Panc1 (cell line): ENCODE measurements at regions not wholly inside any gene's neighbourhood (a gene's known extent, or its start where the extent isn't known, plus 50 kb on each side); places are given as distances from the start of the nearest gene placed in this dataset.

Source experiments
- ATAC-seq: fragments of 200-7000 bp; cut with Tn5 transposase; 2 replicates; pipeline ENCODE4 v1.9.1; 2020; ENCODE audit warnings: mild to moderate bottlenecking, moderate library complexity
- BruUV-seq: library from RNA; stranded (reverse); fragments of 400-500 nt; replicated peaks from 2 replicates; lab custom pipeline; 2021; lab: Mats Ljungman, UMichigan
- CTCF ChIA-PET: fragments of 300-600 bp; sonication (Branson Sonifier 250); formaldehyde crosslinking; loops from one replicate; lab custom pipeline; 2022; ENCODE audit warnings: antibody characterized with exemption; lab: Charles Lee
- POLR2A ChIA-PET: fragments of 300-600 bp; sonication (Branson Sonifier 250); formaldehyde crosslinking; loops from one replicate; lab custom pipeline; 2022; ENCODE audit warnings: antibody characterized with exemption; lab: Charles Lee
- DNase-seq: peaks from one replicate; pipeline ENCODE4 v3.0.0-alpha.2; 2010; ENCODE audit warnings: low read depth, low spot score
- H3K27ac ChIP-seq: 2 replicates; pipeline ENCODE4 v1.5.1; 2011; ENCODE audit warnings: mild to moderate bottlenecking, low read length, inconsistent platforms
- H3K27me3 ChIP-seq: fragments of 200-500 bp; sonication (Bioruptor generic); 2 replicates; pipeline ENCODE4 v1.6.0; 2014; ENCODE audit warnings: low read length, inconsistent platforms; ENCODE audit not compliant: control insufficient read depth, insufficient read depth
- H3K36me3 ChIP-seq: fragments of 200-500 bp; sonication (Bioruptor generic); 2 replicates; pipeline ENCODE4 v1.5.1; 2014; ENCODE audit warnings: inconsistent platforms, mild to moderate bottlenecking, low read length, moderate library complexity; ENCODE audit not compliant: control insufficient read depth, insufficient read depth
- H3K4me1 ChIP-seq: 2 replicates; pipeline ENCODE4 v1.5.1; 2011; ENCODE audit warnings: inconsistent platforms, mild to moderate bottlenecking, low read length, moderate library complexity; ENCODE audit not compliant: control insufficient read depth, insufficient read depth
- H3K4me3 ChIP-seq, 2 experiments: 2 replicates each; pipeline ENCODE4 v1.5.1; 2011 to 2012; ENCODE audit warnings: low read depth in 2 of 2, low read length in 2 of 2, mild to moderate bottlenecking in 2 of 2, inconsistent platforms in 1 of 2, moderate library complexity in 1 of 2
- H3K9me3 ChIP-seq: fragments of 200-500 bp; sonication (Bioruptor generic); 2 replicates; pipeline ENCODE4 v1.5.1; 2014; ENCODE audit warnings: low read depth, mild to moderate bottlenecking, inconsistent platforms, low read length, moderate library complexity; ENCODE audit not compliant: control insufficient read depth, insufficient read depth
- POLR2AphosphoS5 ChIP-seq: IDR thresholded peaks from 2 replicates; pipeline ENCODE4 v1.6.1; 2012; ENCODE audit warnings: mild to moderate bottlenecking, low read depth, low read length, moderate library complexity
- SIN3A ChIP-seq: IDR thresholded peaks from 2 replicates; pipeline ENCODE4 v1.6.1; 2012; ENCODE audit warnings: low read depth, mild to moderate bottlenecking, low read length, moderate library complexity, borderline replicate concordance; ENCODE audit not compliant: insufficient read depth
- TCF7L2 ChIP-seq: IDR thresholded peaks from 2 replicates; pipeline ENCODE4 v1.6.1; 2011; ENCODE audit warnings: mild to moderate bottlenecking, low read depth, low read length, inconsistent platforms
- in situ Hi-C: cut with HindIII; loops from 2 replicates; pipeline ENCODE4 v1.10.0; 2016; ENCODE audit warnings: low sequenced_read_pairs, low pct_unique_long_range_greater_than_20kb
- intact Hi-C: fragments of 100-400 bp; cut with micrococcal nuclease; formaldehyde crosslinking; loops from one replicate; pipeline ENCODE4 v1.10.0; 2022; ENCODE audit not compliant: unreplicated experiment
- TF ChIP-seq, protein P1 (sequence below), 2 experiments: IDR thresholded peaks; 2 replicates each; pipeline ENCODE4 v1.6.1; 2011 to 2012; ENCODE audit warnings: low read depth in 2 of 2, control low read depth in 1 of 2, low read length in 1 of 2, mild to moderate bottlenecking in 1 of 2, moderate library complexity in 1 of 2; ENCODE audit not compliant: insufficient read depth in 1 of 2
- TF ChIP-seq, protein P2 (sequence below): fragments of 450-650 bp; IDR thresholded peaks from 2 replicates; pipeline ENCODE4 v1.5.1; 2017; ENCODE audit warnings: mild to moderate bottlenecking

DNA sequence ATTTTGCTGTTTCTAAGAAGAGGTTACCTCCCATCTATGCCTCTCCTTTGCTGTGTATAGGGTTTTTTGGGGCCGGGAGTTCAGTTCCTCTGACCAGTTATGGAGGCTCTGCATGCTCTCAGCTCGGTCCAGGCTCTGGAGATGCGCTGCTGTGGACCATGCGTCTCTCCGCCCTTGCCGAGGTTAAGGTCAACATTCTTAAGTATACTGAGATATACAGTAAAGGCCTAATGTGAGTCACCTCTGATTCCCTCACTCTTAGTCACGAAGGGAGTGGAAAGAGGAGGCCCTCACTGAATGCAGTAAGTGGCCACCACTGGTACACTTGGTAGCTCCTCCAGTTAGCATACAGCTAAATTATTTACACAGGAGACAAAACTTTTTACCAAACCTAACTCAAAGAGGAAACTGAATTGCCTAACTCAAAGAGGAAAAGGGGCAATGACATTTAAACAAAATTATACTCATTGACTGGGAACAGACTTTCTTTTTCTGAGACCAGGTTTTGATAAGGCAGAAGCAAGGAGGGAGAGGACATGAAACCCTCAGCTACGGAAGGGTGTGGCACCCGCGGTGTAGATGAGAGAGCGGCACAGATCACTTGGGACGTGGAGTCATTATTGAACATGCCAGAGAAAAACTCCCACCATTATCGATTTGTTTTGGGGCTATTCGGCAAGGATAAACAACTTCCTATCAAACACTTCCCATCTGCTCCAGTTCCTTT lies 98.7 kb downstream of the COPS8 start:
- DNase-seq (no peak), ATAC-seq (peak; percentile 91)
- no TSS peak for BruUV-seq
- in situ Hi-C loops = no loop called here
- no peaks in the 10 kb centered on the region for H3K36me3 ChIP-seq
- H3K27ac ChIP-seq = peak overlapping the region; percentile 59; the same call in 1 of the 2 replicates
- TF ChIP-seq POLR2AphosphoS5 = no peak
- TF ChIP-seq TCF7L2 = no peak
- TF ChIP-seq, protein P1, sequence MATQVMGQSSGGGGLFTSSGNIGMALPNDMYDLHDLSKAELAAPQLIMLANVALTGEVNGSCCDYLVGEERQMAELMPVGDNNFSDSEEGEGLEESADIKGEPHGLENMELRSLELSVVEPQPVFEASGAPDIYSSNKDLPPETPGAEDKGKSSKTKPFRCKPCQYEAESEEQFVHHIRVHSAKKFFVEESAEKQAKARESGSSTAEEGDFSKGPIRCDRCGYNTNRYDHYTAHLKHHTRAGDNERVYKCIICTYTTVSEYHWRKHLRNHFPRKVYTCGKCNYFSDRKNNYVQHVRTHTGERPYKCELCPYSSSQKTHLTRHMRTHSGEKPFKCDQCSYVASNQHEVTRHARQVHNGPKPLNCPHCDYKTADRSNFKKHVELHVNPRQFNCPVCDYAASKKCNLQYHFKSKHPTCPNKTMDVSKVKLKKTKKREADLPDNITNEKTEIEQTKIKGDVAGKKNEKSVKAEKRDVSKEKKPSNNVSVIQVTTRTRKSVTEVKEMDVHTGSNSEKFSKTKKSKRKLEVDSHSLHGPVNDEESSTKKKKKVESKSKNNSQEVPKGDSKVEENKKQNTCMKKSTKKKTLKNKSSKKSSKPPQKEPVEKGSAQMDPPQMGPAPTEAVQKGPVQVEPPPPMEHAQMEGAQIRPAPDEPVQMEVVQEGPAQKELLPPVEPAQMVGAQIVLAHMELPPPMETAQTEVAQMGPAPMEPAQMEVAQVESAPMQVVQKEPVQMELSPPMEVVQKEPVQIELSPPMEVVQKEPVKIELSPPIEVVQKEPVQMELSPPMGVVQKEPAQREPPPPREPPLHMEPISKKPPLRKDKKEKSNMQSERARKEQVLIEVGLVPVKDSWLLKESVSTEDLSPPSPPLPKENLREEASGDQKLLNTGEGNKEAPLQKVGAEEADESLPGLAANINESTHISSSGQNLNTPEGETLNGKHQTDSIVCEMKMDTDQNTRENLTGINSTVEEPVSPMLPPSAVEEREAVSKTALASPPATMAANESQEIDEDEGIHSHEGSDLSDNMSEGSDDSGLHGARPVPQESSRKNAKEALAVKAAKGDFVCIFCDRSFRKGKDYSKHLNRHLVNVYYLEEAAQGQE (IDR thresholded peaks at IDR 0.05; ENCODE audit: insufficient read depth in 1 of 2, low read depth in 2 of 2, low read length in 1 of 2) = no peak
- TF ChIP-seq SIN3A = no peak
- TF ChIP-seq, protein P2, sequence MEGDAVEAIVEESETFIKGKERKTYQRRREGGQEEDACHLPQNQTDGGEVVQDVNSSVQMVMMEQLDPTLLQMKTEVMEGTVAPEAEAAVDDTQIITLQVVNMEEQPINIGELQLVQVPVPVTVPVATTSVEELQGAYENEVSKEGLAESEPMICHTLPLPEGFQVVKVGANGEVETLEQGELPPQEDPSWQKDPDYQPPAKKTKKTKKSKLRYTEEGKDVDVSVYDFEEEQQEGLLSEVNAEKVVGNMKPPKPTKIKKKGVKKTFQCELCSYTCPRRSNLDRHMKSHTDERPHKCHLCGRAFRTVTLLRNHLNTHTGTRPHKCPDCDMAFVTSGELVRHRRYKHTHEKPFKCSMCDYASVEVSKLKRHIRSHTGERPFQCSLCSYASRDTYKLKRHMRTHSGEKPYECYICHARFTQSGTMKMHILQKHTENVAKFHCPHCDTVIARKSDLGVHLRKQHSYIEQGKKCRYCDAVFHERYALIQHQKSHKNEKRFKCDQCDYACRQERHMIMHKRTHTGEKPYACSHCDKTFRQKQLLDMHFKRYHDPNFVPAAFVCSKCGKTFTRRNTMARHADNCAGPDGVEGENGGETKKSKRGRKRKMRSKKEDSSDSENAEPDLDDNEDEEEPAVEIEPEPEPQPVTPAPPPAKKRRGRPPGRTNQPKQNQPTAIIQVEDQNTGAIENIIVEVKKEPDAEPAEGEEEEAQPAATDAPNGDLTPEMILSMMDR = no peak
- CTCF ChIA-PET = no interaction called here
- H3K4me1 ChIP-seq = no peaks in the 10 kb centered on the region
- H3K4me3 ChIP-seq = no peak overlapping the region
- POLR2A ChIA-PET = no interaction called here
- intact Hi-C loops = no loop called here
- no peaks in the 10 kb centered on the region for H3K27me3 ChIP-seq
- H3K9me3 ChIP-seq = peaks cover 3% of the 10 kb centered on the region; the same call in 1 of the 2 replicates

DNA sequence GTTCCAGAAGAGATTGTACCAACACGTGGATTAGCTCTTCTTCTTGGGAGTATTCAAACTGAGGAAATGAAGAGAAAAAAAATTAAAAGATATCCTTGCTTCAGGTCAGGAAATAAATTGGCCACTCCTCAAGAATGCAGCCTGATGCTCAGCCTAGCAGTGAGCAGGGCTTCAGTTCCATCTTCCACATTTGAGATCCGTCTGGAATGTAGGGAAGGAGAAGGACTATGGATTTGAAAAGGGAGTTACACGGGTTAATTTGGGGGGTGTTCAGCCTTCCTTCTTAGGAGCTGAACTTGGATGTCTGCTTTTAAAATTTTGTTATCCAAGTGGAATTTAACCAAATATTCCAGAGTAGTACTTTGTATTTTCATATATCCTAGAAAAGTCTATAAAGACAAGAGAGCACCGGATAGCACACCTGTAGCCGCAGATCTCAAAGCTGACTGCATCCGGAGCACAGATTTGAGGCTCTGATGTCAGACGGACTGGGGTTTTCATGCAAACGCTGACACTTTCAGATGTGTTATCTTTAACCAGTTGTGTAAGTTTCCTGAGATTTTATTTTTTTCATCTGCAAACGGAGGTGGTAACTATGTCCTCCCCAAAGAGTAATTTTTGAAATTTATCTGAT lies 99.3 kb downstream of the COPS8 start:
- DNase-seq (no peak), ATAC-seq (no peak)
- no peaks in the 10 kb centered on the region for H3K27me3 ChIP-seq
- H3K27ac ChIP-seq = peak overlapping the region; percentile 59; the same call in 1 of the 2 replicates
- peaks cover 3% of the 10 kb centered on the region; the same call in 1 of the 2 replicates for H3K9me3 ChIP-seq
- in situ Hi-C loops = no loop called here
- no peaks in the 10 kb centered on the region for H3K36me3 ChIP-seq
- TF ChIP-seq, protein P1 (IDR thresholded peaks at IDR 0.05; ENCODE audit: insufficient read depth in 1 of 2, low read depth in 2 of 2, low read length in 1 of 2) = no peak
- TF ChIP-seq, protein P2 = no peak
- TF ChIP-seq SIN3A = no peak
- POLR2A ChIA-PET = no interaction called here
- H3K4me3 ChIP-seq = no peak overlapping the region
- no TSS peak for BruUV-seq
- CTCF ChIA-PET = no interaction called here
- H3K4me1 ChIP-seq = no peaks in the 10 kb centered on the region
- intact Hi-C loops = no loop called here
